ENCODE measurements at regions not wholly inside any gene's neighbourhood (a gene's known extent, or its start where the extent isn't known, plus 50 kb on each side); places are given as distances from the start of the nearest gene placed in this dataset.
A peak's percentile ranks its signal among the peaks of the same experiment; 100 is the strongest.
"Not testable (repeated sequence)": the region's sequence is repeated elsewhere in the genome, so short reads cannot be mapped to it uniquely, and the experiment has no call there.

GRCh38 chr14:81751198-81751597, 217.5 kb upstream of the SEL1L start:
- DNase-seq (ENCODE audit: low spot score) = no peak

DNA sequence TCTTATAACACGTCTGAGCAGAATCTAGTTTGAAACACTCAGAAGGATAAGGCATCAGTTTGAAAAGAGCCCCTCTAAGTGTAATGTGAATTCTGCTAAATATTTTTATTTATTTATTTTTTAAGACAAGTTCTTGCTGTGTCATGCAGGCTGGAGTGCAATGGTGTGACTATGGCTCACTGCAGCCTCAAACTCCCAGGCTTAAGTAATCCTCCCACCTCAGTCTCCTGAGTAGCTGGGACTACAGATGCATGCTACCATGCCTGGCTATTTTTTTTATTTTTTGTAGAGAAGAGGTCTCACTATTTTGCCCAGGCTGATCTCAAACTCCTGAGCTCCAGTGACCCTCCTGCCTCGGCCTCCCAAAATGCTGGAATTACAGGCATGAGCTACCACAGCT, 225.9 kb upstream of the SEL1L start:
- DNase-seq (ENCODE audit: low spot score) = no peak

DNA sequence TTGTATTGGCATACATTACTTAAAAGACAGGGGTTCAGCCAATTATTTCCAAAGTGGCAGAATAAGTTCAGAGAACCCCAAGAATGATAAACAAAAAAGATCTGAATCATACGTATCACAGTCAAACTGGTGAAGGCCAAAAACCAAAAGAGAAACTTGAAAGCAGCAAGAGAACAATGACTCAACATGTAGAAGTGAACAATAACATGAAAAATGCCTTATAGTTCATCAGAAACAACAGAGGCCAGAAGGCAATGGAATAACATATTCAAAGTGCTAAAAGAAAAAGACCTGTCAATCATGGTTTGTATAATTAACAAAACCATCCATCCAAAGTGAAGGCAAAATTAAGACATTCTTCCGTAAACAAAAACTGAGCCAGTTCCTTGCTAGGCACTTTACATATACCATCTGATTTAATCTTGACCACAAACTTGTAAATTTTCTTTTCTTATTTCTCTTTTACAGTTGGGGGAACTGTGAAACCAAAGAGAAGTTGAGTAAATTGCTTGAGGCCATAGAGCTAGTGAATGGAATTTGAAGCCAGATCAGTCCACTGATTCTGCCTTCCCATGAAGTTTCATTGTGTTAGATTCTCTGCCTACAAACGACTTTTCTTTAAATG, 232.1 kb upstream of the SEL1L start:
- no peak for DNase-seq (ENCODE audit: low spot score)

DNA sequence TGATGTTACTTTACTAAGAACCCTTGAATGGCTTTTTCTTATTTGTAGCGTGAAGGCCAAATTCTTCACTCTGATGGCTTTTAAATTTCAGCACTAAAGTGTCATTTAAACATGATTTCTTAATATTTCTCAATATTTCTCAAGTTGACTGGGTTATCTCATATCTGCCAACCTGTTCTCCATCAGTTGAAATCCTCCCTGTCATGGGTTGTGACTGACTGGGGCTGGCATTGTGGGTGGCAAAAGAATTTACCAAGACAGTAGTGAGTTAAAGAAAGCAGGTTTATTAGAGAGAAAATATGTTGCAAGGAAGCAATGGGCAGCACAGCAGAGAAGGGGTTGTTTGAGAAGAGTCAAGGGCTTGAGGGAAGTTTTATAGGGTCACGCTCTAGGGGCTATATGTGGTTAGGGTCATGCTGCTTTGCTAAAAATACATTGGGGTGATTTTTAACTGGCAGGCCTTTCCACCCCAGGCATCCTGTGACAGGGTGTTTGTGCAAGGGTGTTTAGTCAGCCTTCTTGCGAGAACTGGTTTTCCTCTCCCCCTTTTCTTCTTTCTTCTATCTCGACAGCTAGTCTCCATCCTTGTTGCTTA, 232.8 kb upstream of the SEL1L start:
- no peak for DNase-seq (ENCODE audit: low spot score)

DNA sequence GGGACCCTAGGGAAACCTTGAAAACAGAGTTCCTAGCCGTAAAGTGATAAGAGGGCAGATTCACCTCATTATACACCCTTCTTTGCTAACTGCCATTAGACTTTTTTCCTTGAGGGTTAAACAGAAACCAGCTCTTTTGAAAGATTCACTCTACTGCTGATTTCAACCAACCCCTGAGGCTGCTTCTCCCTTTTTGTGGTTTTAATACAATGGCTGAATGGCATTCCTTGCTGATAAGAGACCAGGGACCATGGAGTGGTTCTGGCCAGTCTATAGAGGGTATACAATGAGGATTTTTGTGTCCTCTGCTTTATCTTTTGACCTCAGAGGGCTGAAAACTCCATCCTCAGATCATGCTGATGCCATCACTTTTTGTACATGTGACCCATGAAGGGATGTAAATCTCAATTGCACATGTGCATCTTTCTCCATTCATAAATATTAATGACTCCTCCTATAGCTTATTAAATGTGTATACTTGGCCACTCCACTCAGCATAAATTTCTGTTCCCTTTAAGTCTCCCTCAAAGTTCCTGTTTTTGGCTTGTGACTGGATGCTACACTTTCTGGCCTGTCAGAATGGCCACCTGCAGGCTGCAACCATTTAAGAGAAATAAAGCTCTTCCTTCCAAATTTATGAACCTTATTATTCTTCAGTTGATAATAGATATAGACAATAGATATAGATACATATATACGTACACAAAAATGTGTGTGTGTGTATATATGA, 233.8 kb upstream of the SEL1L start:
- DNase-seq (ENCODE audit: low spot score) = no peak

GRCh38 chr14:81771651-81772275, 238.1 kb upstream of the SEL1L start:
- DNase-seq (ENCODE audit: low spot score) = no peak

DNA sequence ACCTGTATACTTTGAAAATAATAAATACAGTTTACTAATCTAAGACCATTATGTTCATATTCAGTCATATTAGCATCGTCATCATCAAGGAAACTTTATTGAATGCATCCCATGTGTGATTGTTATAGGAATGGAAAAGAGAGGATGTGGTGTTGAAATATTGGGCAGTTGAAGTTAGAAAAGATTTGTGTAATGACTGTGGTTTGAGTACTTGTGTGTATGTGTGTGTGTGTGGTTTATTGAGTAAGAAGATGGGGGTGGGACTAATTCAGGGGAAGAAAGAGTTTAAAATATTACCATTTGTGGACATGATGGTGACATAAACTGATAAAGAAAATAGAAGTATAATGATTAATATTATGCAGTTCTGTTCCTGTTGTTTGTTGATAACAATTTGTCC, 238.7 kb upstream of the SEL1L start:
- no peak for DNase-seq (ENCODE audit: low spot score)

GRCh38 chr14:81776531-81776930, 242.9 kb upstream of the SEL1L start:
- no peak for DNase-seq (ENCODE audit: low spot score)

- DNase-seq (ENCODE audit: low spot score) = not testable (repeated sequence)
Observed at GRCh38 chr14:81781798-81782197, 248.1 kb upstream of the SEL1L start.

- peak; percentile 10 for DNase-seq (ENCODE audit: low spot score)
Observed at GRCh38 chr14:81784084-81784483, 250.4 kb upstream of the SEL1L start.

- DNase-seq (ENCODE audit: low spot score) = no peak
Observed at GRCh38 chr14:81797315-81797714, 263.7 kb upstream of the SEL1L start.

DNA sequence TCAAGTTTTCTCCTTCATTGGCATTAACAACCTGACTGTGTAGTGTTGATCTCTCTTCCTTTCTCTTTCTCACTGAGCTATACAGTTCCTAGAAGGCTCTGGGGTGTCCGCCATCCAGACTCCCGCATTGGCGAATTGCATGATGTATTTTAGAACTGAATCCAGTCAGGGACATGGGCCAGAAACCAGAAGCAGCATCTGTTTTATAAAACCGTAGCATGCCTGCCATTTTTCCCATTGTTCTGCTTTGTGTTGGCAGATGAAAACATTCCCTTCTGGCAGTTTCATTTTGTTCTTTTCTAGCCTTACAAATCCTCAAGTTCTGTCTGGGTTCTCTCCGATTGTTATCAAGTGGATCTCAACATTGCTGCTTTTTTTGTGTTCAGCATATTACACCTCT, 268.3 kb upstream of the SEL1L start:
- peak; percentile 41 for DNase-seq (ENCODE audit: low spot score)

DNA sequence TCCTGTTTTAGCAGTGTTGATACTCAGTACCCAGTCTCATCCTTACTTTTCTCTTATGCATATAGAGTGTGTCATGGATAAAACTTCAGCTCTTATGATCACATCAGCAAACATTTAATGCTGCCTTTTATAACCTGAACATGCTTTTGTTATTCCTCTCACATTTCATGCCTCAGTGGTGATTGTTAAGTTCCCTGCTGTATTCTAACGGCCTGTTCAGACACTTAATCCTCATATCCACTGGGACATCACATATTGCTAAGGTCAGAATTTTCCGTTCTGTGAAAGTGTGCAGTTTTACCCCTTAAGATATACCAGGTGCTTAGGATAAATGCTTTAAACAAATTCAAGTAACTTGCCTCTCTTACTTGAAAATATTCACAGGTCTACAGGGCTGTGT, 268.7 kb upstream of the SEL1L start:
- no peak for DNase-seq (ENCODE audit: low spot score)

GRCh38 chr14:81805785-81806184, 272.1 kb upstream of the SEL1L start:
- no peak for DNase-seq (ENCODE audit: low spot score)

DNA sequence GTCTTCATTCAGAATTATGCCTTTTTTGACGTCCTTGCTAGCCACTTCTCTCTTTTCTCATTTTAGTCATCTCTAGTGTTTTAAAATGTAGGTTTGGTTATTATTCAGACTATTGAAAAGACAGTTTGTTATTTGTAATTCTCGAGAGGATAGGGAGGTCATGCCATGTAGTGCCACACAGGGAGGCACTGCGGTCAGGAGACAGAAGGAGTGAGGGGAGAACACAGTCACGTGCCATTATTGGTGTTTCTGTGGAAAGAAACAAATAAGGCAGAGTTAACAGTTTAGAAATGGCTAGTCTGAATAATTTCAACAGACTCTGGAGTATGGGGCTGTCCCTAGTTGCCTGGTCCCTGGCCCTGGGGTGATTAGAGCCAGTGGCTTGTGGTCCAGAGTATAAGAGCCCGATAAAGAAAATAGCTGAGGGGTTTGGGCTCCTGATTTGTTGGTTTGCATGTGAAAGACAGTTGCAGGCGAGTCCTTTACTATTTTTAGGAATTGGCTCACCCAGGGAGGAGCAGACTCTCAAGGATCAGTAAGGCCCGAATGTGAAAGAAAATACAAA, 278.1 kb upstream of the SEL1L start:
- DNase-seq (ENCODE audit: low spot score) = no peak

GRCh38 chr14:81818271-81818670, 284.6 kb upstream of the SEL1L start:
- DNase-seq (ENCODE audit: low spot score) = no peak

DNA sequence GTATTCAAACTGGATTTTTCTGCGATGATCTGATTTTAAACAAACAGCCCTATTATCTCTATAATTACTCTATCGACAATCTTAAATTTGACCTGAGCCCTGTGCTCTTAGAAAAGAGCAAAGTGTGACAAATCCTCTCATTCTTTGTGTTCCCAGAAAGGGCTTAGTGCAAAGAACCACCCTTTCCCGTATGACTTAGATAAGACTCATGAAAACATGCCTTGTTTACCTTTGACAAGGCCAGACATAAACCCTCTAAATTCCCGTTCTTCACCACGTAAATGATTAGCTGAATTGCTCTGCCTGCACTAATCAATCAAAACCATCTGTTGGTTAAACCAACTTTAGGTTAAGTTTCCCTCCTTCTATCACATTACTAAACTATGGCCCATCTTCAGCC, 285.7 kb upstream of the SEL1L start:
- DNase-seq (ENCODE audit: low spot score) = no peak

- DNase-seq (ENCODE audit: low spot score) = no peak
Observed at GRCh38 chr14:81819910-81820309, 286.3 kb upstream of the SEL1L start.

GRCh38 chr14:81826081-81826480, 292.4 kb upstream of the SEL1L start:
- no peak for DNase-seq (ENCODE audit: low spot score)

GRCh38 chr14:81829447-81829846, 295.8 kb upstream of the SEL1L start:
- DNase-seq (ENCODE audit: low spot score) = no peak

- DNase-seq (ENCODE audit: low spot score) = no peak
Observed at GRCh38 chr14:81831128-81831820, 297.6 kb upstream of the SEL1L start.

- DNase-seq (ENCODE audit: low spot score) = no peak
Observed at GRCh38 chr14:81834308-81834707, 300.7 kb upstream of the SEL1L start.

Measured in Ammon's horn (tissue), 1 donor.